NCI-H2107 treated with DMSO at 0.1 percent for 48 hours (cell line): ENCODE measurements at regions not wholly inside any gene's neighbourhood (a gene's known extent, or its start where the extent isn't known, plus 50 kb on each side); places are given as distances from the start of the nearest gene placed in this dataset.
"Not testable (repeated sequence)": the region's sequence is repeated elsewhere in the genome, so short reads cannot be mapped to it uniquely, and the experiment has no call there.

ENCODE experiments used
- DNase-seq: peaks from one replicate; lab custom pipeline; 2025; ENCODE audit not compliant: unreplicated experiment; lab: John Stamatoyannopoulos, UW

- DNase-seq = no peak
These were observed 138.4 kb upstream of the DAPK1 start for GRCh38 chr9:87359264-87359663.

- DNase-seq = no peak
These were observed 137.6 kb upstream of the DAPK1 start for GRCh38 chr9:87359958-87360601.

- DNase-seq = no peak
These were observed 127.5 kb upstream of the DAPK1 start for GRCh38 chr9:87370049-87370685.

GRCh38 chr9:87371795-87372355 is 125.8 kb upstream of the DAPK1 start:
- no peak for DNase-seq

GRCh38 chr9:87372356-87372851 is 125.3 kb upstream of the DAPK1 start:
- no peak for DNase-seq

GRCh38 chr9:87374023-87374919 is 123.4 kb upstream of the DAPK1 start:
- not testable (repeated sequence) for DNase-seq

GRCh38 chr9:87375397-87376073 is 122.1 kb upstream of the DAPK1 start:
- no peak for DNase-seq

GRCh38 chr9:87378676-87379075 is 119.0 kb upstream of the DAPK1 start:
- DNase-seq = no peak

- DNase-seq = no peak
These were observed 118.4 kb upstream of the DAPK1 start for GRCh38 chr9:87379300-87379699.

GRCh38 chr9:87381050-87381711 is 116.5 kb upstream of the DAPK1 start:
- no peak for DNase-seq

- no peak for DNase-seq
These were observed 115.9 kb upstream of the DAPK1 start for GRCh38 chr9:87381746-87382145.

- DNase-seq = no peak
These were observed 114.8 kb upstream of the DAPK1 start for GRCh38 chr9:87382900-87383299.

GRCh38 chr9:87383344-87384150 is 114.1 kb upstream of the DAPK1 start:
- DNase-seq = no peak

GRCh38 chr9:87386490-87387025 is 111.1 kb upstream of the DAPK1 start:
- no peak for DNase-seq

GRCh38 chr9:87387351-87388011 is 110.2 kb upstream of the DAPK1 start:
- DNase-seq = no peak

- DNase-seq = not testable (repeated sequence)
These were observed 109.0 kb upstream of the DAPK1 start for GRCh38 chr9:87388708-87389107.

- no peak for DNase-seq
These were observed 107.7 kb upstream of the DAPK1 start for GRCh38 chr9:87389936-87390335.

- DNase-seq = no peak
These were observed 107.3 kb upstream of the DAPK1 start for GRCh38 chr9:87390361-87390760.

- DNase-seq = no peak
These were observed 105.6 kb upstream of the DAPK1 start for GRCh38 chr9:87392086-87392485.
